ENCODE measurements at regions not wholly inside any gene's neighbourhood (a gene's known extent, or its start where the extent isn't known, plus 50 kb on each side); places are given as distances from the start of the nearest gene placed in this dataset.

- TF ChIP-seq CTCF (IDR thresholded peaks at IDR 0.05; ENCODE audit: unreplicated experiment), result no peak
- no peaks in the 10 kb centered on the region for H3K9me3 Mint-ChIP-seq (ENCODE audit: unreplicated experiment)
- no peaks in the 10 kb centered on the region for H3K36me3 Mint-ChIP-seq (ENCODE audit: low read depth, unreplicated experiment)
- no peak overlapping the region for H3K4me3 Mint-ChIP-seq (ENCODE audit: unreplicated experiment)
- peaks cover under 1% of the 10 kb centered on the region for H3K4me1 Mint-ChIP-seq (ENCODE audit: unreplicated experiment)
- peaks cover 3% of the 10 kb centered on the region for H3K27me3 Mint-ChIP-seq (ENCODE audit: unreplicated experiment)
- DNase-seq (ENCODE audit: low spot score), result no peak
- no peak overlapping the region for H3K27ac Mint-ChIP-seq (ENCODE audit: unreplicated experiment)
These were observed 283.8 kb upstream of the ADAMTS9 start for GRCh38 chr3:64971602-64972001.

- Mint-ChIP-seq H3K4me1 (ENCODE audit: unreplicated experiment) (no peaks in the 10 kb centered on the region), H3K9me3 (ENCODE audit: unreplicated experiment) (no peaks in the 10 kb centered on the region), H3K27me3 (ENCODE audit: unreplicated experiment) (peaks cover 2% of the 10 kb centered on the region), H3K36me3 (ENCODE audit: low read depth, unreplicated experiment) (no peaks in the 10 kb centered on the region), H3K27ac (ENCODE audit: unreplicated experiment) (peak overlapping the region; percentile 10), H3K4me3 (ENCODE audit: unreplicated experiment) (no peak overlapping the region)
- no peak for DNase-seq (ENCODE audit: low spot score)
- no peak for TF ChIP-seq CTCF (IDR thresholded peaks at IDR 0.05; ENCODE audit: unreplicated experiment)
These were observed 282.8 kb upstream of the ADAMTS9 start for GRCh38 chr3:64970634-64971033.

GRCh38 chr3:64961301-64961700, 273.5 kb upstream of the ADAMTS9 start:
- Mint-ChIP-seq H3K9me3 (ENCODE audit: unreplicated experiment) (no peaks in the 10 kb centered on the region), H3K27ac (ENCODE audit: unreplicated experiment) (no peak overlapping the region), H3K36me3 (ENCODE audit: low read depth, unreplicated experiment) (no peaks in the 10 kb centered on the region), H3K4me3 (ENCODE audit: unreplicated experiment) (no peak overlapping the region), H3K4me1 (ENCODE audit: unreplicated experiment) (no peaks in the 10 kb centered on the region), H3K27me3 (ENCODE audit: unreplicated experiment) (no peaks in the 10 kb centered on the region)
- TF ChIP-seq CTCF (IDR thresholded peaks at IDR 0.05; ENCODE audit: unreplicated experiment), result no peak
- DNase-seq (ENCODE audit: low spot score), result no peak

- no peaks in the 10 kb centered on the region for H3K9me3 Mint-ChIP-seq (ENCODE audit: unreplicated experiment)
- no peaks in the 10 kb centered on the region for H3K27me3 Mint-ChIP-seq (ENCODE audit: unreplicated experiment)
- DNase-seq (ENCODE audit: low spot score), result no peak
- H3K36me3 Mint-ChIP-seq (ENCODE audit: low read depth, unreplicated experiment), result no peaks in the 10 kb centered on the region
- H3K4me3 Mint-ChIP-seq (ENCODE audit: unreplicated experiment), result no peak overlapping the region
- H3K4me1 Mint-ChIP-seq (ENCODE audit: unreplicated experiment), result peaks cover 5% of the 10 kb centered on the region
- no peak for TF ChIP-seq CTCF (IDR thresholded peaks at IDR 0.05; ENCODE audit: unreplicated experiment)
- no peak overlapping the region for H3K27ac Mint-ChIP-seq (ENCODE audit: unreplicated experiment)
These were observed 270.5 kb upstream of the ADAMTS9 start for GRCh38 chr3:64958199-64958843.

GRCh38 chr3:64957408-64958198, 269.8 kb upstream of the ADAMTS9 start:
- peaks cover 5% of the 10 kb centered on the region for H3K4me1 Mint-ChIP-seq (ENCODE audit: unreplicated experiment)
- no peak overlapping the region for H3K4me3 Mint-ChIP-seq (ENCODE audit: unreplicated experiment)
- no peak for TF ChIP-seq CTCF (IDR thresholded peaks at IDR 0.05; ENCODE audit: unreplicated experiment)
- DNase-seq (ENCODE audit: low spot score), result no peak
- no peaks in the 10 kb centered on the region for H3K9me3 Mint-ChIP-seq (ENCODE audit: unreplicated experiment)
- H3K27ac Mint-ChIP-seq (ENCODE audit: unreplicated experiment), result no peak overlapping the region
- H3K27me3 Mint-ChIP-seq (ENCODE audit: unreplicated experiment), result no peaks in the 10 kb centered on the region
- no peaks in the 10 kb centered on the region for H3K36me3 Mint-ChIP-seq (ENCODE audit: low read depth, unreplicated experiment)

Measured in endothelial cell (in vitro differentiated cells).